Body of pancreas (tissue), 4 donors: ENCODE measurements at regions not wholly inside any gene's neighbourhood (a gene's known extent, or its start where the extent isn't known, plus 50 kb on each side); places are given as distances from the start of the nearest gene placed in this dataset.
"Not testable (repeated sequence)": the region's sequence is repeated elsewhere in the genome, so short reads cannot be mapped to it uniquely, and the experiment has no call there.

Source experiments
- ATAC-seq: fragments of 150-250 bp; one replicate; pipeline ENCODE4 v1.9.1; 2016
- DNase-seq, 4 donors: peaks; one replicate each; pipeline ENCODE4 v3.0.0-alpha.2; 2019
- H3K27ac ChIP-seq, 4 donors: fragments of 200-600 bp; sonication (generic); 1 replicate in 3 of 4; 2 replicates in 1 of 4; pipeline versions ENCODE4 v1.5.1 to v1.6.1; 2016 to 2019; ENCODE audit warnings: mild to moderate bottlenecking in 1 of 4, mixed read lengths in 1 of 4, moderate library complexity in 1 of 4
- H3K27me3 ChIP-seq, 2 donors: fragments of 200-600 bp; sonication (generic); one replicate each; pipeline ENCODE4 v1.6.0; 2016; ENCODE audit warnings: mild to moderate bottlenecking in 1 of 2
- H3K36me3 ChIP-seq, 2 donors: fragments of 200-600 bp; sonication (generic); replicated peaks in 1 of 2; 2 replicates each; pipeline ENCODE4 v1.5.1; 2016; ENCODE audit warnings: low read depth in 2 of 2; ENCODE audit not compliant: insufficient read depth in 1 of 2
- H3K4me1 ChIP-seq: fragments of 200-600 bp; sonication (generic); one replicate; pipeline ENCODE4 v1.6.0; 2016
- H3K4me3 ChIP-seq, 2 donors: fragments of 200-600 bp; sonication (generic); 1 replicate in 1 of 2; 2 replicates in 1 of 2; pipeline ENCODE4 v1.5.1; 2016 to 2019
- H3K9me3 ChIP-seq, 3 donors: fragments of 200-600 bp; sonication (generic); 1 replicate in 2 of 3; 2 replicates in 1 of 3; pipeline ENCODE4 v1.5.1; 2016
- CTCF ChIP-seq, 7 experiments: fragments of 450-650 bp in 4 of 7; fragments of 200-600 bp in 3 of 7; sonication (generic) in 3 of 7; IDR thresholded peaks; one replicate each; pipeline ENCODE4 v1.5.1; 2016 to 2019; ENCODE audit warnings: antibody characterized with exemption in 7 of 7
- POLR2A ChIP-seq, 3 donors: fragments of 450-650 bp; IDR thresholded peaks; one replicate each; pipeline ENCODE4 v1.6.1; 2016; ENCODE audit warnings: antibody characterized with exemption in 3 of 3, mild to moderate bottlenecking in 2 of 3
- WGBS, 2 donors: methylation state at CpG; one replicate each; pipeline ENCODE4 v1.1.5; 2017; 5-methylcytosine and 5-hydroxymethylcytosine counted together
- intact Hi-C: fragments of 100-400 bp; cut with DNase I; formaldehyde crosslinking; loops from one replicate; pipeline ENCODE4 v1.15.1; 2023

GRCh38 chr5:68048516-68048915, 167.0 kb upstream of the PIK3R1 start:
- intact Hi-C loops = no loop called here
- ATAC-seq = no peak
- no peaks in the 10 kb centered on the region for H3K4me1 ChIP-seq
- WGBS, 2 donors = 86 to 87% methylated on average over 3 of the region's 3 CpGs
- H3K27ac ChIP-seq = no peak overlapping the region
- no peaks in the 10 kb centered on the region for H3K9me3 ChIP-seq
- no peaks in the 10 kb centered on the region for H3K27me3 ChIP-seq
- no peak for TF ChIP-seq CTCF (IDR thresholded peaks at IDR 0.05)
- no peak for TF ChIP-seq POLR2A (IDR thresholded peaks at IDR 0.05)
- DNase-seq = no peak
- no peak overlapping the region for H3K4me3 ChIP-seq
- H3K36me3 ChIP-seq = no peaks in the 10 kb centered on the region

GRCh38 chr5:68048054-68048453, 167.5 kb upstream of the PIK3R1 start:
- ATAC-seq, DNase-seq, H3K4me3 ChIP-seq, intact Hi-C loops, H3K36me3 ChIP-seq, H3K27ac ChIP-seq, H3K9me3 ChIP-seq, H3K27me3 ChIP-seq, H3K4me1 ChIP-seq: not testable (repeated sequence)
- WGBS, 2 donors = 86 to 92% methylated on average over 5 of the region's 5 CpGs

GRCh38 chr5:68047035-68047434, 168.5 kb upstream of the PIK3R1 start:
- DNase-seq = no peak
- 93 to 100% methylated on average over 1 of the region's 1 CpG for WGBS, 2 donors
- Histone ChIP-seq H3K4me3 (no peak overlapping the region), H3K27ac (no peak overlapping the region), H3K4me1 (no peaks in the 10 kb centered on the region), H3K9me3 (no peaks in the 10 kb centered on the region), H3K27me3 (no peaks in the 10 kb centered on the region), H3K36me3 (no peaks in the 10 kb centered on the region)
- ATAC-seq = no peak
- TF ChIP-seq CTCF (IDR thresholded peaks at IDR 0.05) = no peak
- no peak for TF ChIP-seq POLR2A (IDR thresholded peaks at IDR 0.05)
- intact Hi-C loops = no loop called here

- no peaks in the 10 kb centered on the region for H3K27me3 ChIP-seq
These were observed 169.1 kb upstream of the PIK3R1 start for GRCh38 chr5:68046445-68046844.

GRCh38 chr5:68041293-68041692, 174.3 kb upstream of the PIK3R1 start:
- ATAC-seq (no peak), DNase-seq (peak in 1 of 4 donors; percentile 26)
- Histone ChIP-seq H3K4me1 (no peaks in the 10 kb centered on the region), H3K4me3 (no peak overlapping the region), H3K27me3 (no peaks in the 10 kb centered on the region), H3K36me3 (no peaks in the 10 kb centered on the region), H3K9me3 (no peaks in the 10 kb centered on the region), H3K27ac (no peak overlapping the region)
- intact Hi-C loops = no loop called here
- TF ChIP-seq POLR2A (IDR thresholded peaks at IDR 0.05) (no peak), CTCF (IDR thresholded peaks at IDR 0.05) (no peak)
- WGBS, 2 donors = 69 to 71% methylated on average over 8 of the region's 8 CpGs

More at GRCh38 chr5:68046445-68046844, 169.1 kb upstream of the PIK3R1 start:
- no peak overlapping the region for H3K27ac ChIP-seq
- WGBS, 2 donors = 58 to 83% methylated on average over 5 of the region's 5 CpGs
- H3K4me3 ChIP-seq = no peak overlapping the region
- TF ChIP-seq CTCF (IDR thresholded peaks at IDR 0.05) (no peak), POLR2A (IDR thresholded peaks at IDR 0.05) (no peak)
- H3K9me3 ChIP-seq = no peaks in the 10 kb centered on the region
- intact Hi-C loops = no loop called here
- ATAC-seq = no peak
- peak in 1 of 4 donors; percentile 37 for DNase-seq
- H3K4me1 ChIP-seq = no peaks in the 10 kb centered on the region
- no peaks in the 10 kb centered on the region for H3K36me3 ChIP-seq
